ENCODE measurements at regions not wholly inside any gene's neighbourhood (a gene's known extent, or its start where the extent isn't known, plus 50 kb on each side); places are given as distances from the start of the nearest gene placed in this dataset.

- TF ChIP-seq, protein P1, sequence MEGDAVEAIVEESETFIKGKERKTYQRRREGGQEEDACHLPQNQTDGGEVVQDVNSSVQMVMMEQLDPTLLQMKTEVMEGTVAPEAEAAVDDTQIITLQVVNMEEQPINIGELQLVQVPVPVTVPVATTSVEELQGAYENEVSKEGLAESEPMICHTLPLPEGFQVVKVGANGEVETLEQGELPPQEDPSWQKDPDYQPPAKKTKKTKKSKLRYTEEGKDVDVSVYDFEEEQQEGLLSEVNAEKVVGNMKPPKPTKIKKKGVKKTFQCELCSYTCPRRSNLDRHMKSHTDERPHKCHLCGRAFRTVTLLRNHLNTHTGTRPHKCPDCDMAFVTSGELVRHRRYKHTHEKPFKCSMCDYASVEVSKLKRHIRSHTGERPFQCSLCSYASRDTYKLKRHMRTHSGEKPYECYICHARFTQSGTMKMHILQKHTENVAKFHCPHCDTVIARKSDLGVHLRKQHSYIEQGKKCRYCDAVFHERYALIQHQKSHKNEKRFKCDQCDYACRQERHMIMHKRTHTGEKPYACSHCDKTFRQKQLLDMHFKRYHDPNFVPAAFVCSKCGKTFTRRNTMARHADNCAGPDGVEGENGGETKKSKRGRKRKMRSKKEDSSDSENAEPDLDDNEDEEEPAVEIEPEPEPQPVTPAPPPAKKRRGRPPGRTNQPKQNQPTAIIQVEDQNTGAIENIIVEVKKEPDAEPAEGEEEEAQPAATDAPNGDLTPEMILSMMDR (IDR thresholded peaks at IDR 0.05), result no peak
- H3K4me1 ChIP-seq, result peaks cover 0 to 20% of the 10 kb centered on the region in 2 donors
- H3K27ac ChIP-seq, result no peak overlapping the region
- no peaks in the 10 kb centered on the region for H3K9me3 ChIP-seq
- DNase-seq (ENCODE audit: low spot score), result no peak
- no peak overlapping the region for H3K4me3 ChIP-seq
- H3K27me3 ChIP-seq, result no peaks in the 10 kb centered on the region
- no peaks in the 10 kb centered on the region for H3K36me3 ChIP-seq
Observed at GRCh38 chr6:105800398-105800797, 285.7 kb upstream of the PRDM1 start.

- TF ChIP-seq, protein P1 (IDR thresholded peaks at IDR 0.05), result no peak
- H3K9me3 ChIP-seq, result no peaks in the 10 kb centered on the region
- no peaks in the 10 kb centered on the region for H3K27me3 ChIP-seq
- H3K27ac ChIP-seq, result no peak overlapping the region
- H3K4me1 ChIP-seq, result peaks cover 0 to 20% of the 10 kb centered on the region in 2 donors
- DNase-seq (ENCODE audit: low spot score), result no peak
- no peaks in the 10 kb centered on the region for H3K36me3 ChIP-seq
- no peak overlapping the region for H3K4me3 ChIP-seq
Observed at GRCh38 chr6:105799056-105799455, 287.1 kb upstream of the PRDM1 start.

DNA sequence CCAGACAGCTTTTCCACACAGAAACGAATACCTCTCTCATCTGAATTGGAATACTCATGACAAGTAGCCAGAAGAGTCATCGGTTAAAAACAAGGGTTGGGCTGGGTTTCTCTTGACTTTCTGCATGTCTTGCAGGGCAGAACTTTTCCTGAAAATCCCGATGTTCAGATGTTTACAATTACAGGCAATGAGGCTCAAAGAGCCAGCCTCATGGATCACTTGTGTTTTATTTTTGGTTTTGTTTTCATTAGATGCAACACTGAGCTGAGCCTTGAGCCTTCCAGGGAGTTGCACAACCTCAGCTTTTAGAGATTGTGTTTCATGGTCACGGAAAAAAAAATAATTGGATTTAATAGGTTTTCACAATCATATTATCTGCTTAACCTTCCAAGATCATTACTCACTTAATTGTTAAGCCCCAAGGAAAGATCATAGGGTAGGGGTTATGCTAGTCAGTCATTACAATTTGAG lies 288.1 kb upstream of the PRDM1 start:
- H3K4me3 ChIP-seq, result no peak overlapping the region
- H3K27me3 ChIP-seq, result no peaks in the 10 kb centered on the region
- H3K9me3 ChIP-seq, result no peaks in the 10 kb centered on the region
- TF ChIP-seq, protein P1 (IDR thresholded peaks at IDR 0.05), result no peak
- H3K4me1 ChIP-seq, result peaks cover 0 to 20% of the 10 kb centered on the region in 2 donors
- peak overlapping the region; percentile 23 to 41 for H3K27ac ChIP-seq
- H3K36me3 ChIP-seq, result no peaks in the 10 kb centered on the region
- no peak for DNase-seq (ENCODE audit: low spot score)

- Histone ChIP-seq H3K27me3 (no peaks in the 10 kb centered on the region), H3K4me3 (no peak overlapping the region), H3K9me3 (no peaks in the 10 kb centered on the region), H3K4me1 (peaks cover 0 to 20% of the 10 kb centered on the region in 2 donors), H3K27ac (peak overlapping the region; percentile 23 to 41), H3K36me3 (no peaks in the 10 kb centered on the region)
- TF ChIP-seq, protein P1 (IDR thresholded peaks at IDR 0.05), result no peak
- DNase-seq (ENCODE audit: low spot score), result no peak
Observed at GRCh38 chr6:105797286-105797979, 288.7 kb upstream of the PRDM1 start.

DNA sequence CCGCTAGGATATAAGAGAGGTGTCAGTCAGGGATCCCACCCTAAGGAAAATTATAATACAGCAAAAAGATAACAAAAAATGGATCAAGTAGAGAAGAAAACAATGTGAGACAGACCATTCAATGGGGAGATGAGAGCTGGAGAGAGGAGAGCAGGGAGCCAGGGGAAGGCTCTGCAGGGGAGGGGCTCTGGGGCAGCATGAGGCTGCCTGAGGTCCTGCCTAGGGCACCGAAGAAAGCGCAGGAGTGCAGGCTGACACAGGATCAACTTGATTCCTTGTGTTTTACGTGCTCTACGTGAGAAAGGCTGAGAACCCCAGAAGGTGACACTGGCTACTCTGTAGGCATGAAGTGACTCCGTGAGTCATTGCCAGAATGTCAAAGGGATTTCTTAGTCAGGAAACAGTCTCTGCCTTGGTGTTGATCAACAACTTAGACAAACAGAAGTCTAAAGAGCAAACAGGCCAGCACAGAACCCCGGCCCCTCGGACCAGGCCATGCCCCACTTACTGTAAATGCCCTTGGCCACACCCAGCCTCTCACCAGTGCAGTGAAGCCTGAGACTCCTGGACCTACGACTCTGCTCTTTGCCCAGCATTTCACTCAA lies 290.1 kb upstream of the PRDM1 start:
- TF ChIP-seq, protein P1 (IDR thresholded peaks at IDR 0.05), result no peak
- Histone ChIP-seq H3K4me1 (peaks cover 0 to 20% of the 10 kb centered on the region in 2 donors), H3K27ac (no peak overlapping the region), H3K4me3 (no peak overlapping the region), H3K36me3 (no peaks in the 10 kb centered on the region), H3K27me3 (no peaks in the 10 kb centered on the region), H3K9me3 (no peaks in the 10 kb centered on the region)
- DNase-seq (ENCODE audit: low spot score), result no peak
